A673 (cell line): ENCODE measurements at regions not wholly inside any gene's neighbourhood (a gene's known extent, or its start where the extent isn't known, plus 50 kb on each side); places are given as distances from the start of the nearest gene placed in this dataset.

ENCODE experiments used
- BruUV-seq: library from RNA; stranded (reverse); fragments of 400-500 nt; replicated peaks from 2 replicates; lab custom pipeline; 2021; lab: Mats Ljungman, UMichigan
- CTCF ChIA-PET: fragments of 300-600 bp; sonication (Branson Sonifier 250); formaldehyde crosslinking; loops from one replicate; lab custom pipeline; 2022; ENCODE audit warnings: antibody characterized with exemption; lab: Charles Lee
- POLR2A ChIA-PET: fragments of 300-600 bp; sonication (Branson Sonifier 250); formaldehyde crosslinking; loops from one replicate; lab custom pipeline; 2022; ENCODE audit warnings: antibody characterized with exemption; ENCODE audit not compliant: low non-redundant PET; lab: Charles Lee
- DNase-seq: peaks from one replicate; pipeline ENCODE4 v3.0.0-alpha.2; 2015; ENCODE audit warnings: low spot score
- H3K27ac ChIP-seq: fragments of 200-600 bp; sonication (generic); 2 replicates; pipeline ENCODE4 v1.5.1; 2016; ENCODE audit warnings: mixed run types, low read depth, mild to moderate bottlenecking, mixed read lengths, antibody characterized with exemption, low read length; ENCODE audit not compliant: poor library complexity, severe bottlenecking
- H3K27me3 ChIP-seq: fragments of 200-600 bp; sonication (generic); replicated peaks from 2 replicates; pipeline ENCODE4 v1.6.1; 2017; ENCODE audit warnings: mixed run types, low read depth, mild to moderate bottlenecking, mixed read lengths, antibody characterized with exemption, low read length; ENCODE audit not compliant: insufficient read depth, poor library complexity
- H3K36me3 ChIP-seq: fragments of 200-600 bp; sonication (generic); 2 replicates; pipeline ENCODE4 v1.6.1; 2016; ENCODE audit warnings: mixed run types, mild to moderate bottlenecking, mixed read lengths, antibody characterized with exemption, low read length; ENCODE audit not compliant: insufficient read depth, poor library complexity, severe bottlenecking
- H3K4me1 ChIP-seq: fragments of 200-600 bp; sonication (generic); 2 replicates; pipeline ENCODE4 v1.6.1; 2017; ENCODE audit warnings: mixed run types, mild to moderate bottlenecking, mixed read lengths, antibody characterized with exemption, low read length; ENCODE audit not compliant: insufficient read depth, poor library complexity, severe bottlenecking
- H3K4me3 ChIP-seq: fragments of 200-600 bp; sonication (generic); 2 replicates; pipeline ENCODE4 v1.5.1; 2016; ENCODE audit warnings: low read depth, mixed run types, mild to moderate bottlenecking, mixed read lengths, low read length; ENCODE audit not compliant: poor library complexity, severe bottlenecking
- H3K9me3 ChIP-seq: fragments of 200-600 bp; sonication (generic); 2 replicates; pipeline ENCODE4 v1.6.1; 2016; ENCODE audit warnings: mixed run types, low read depth, mild to moderate bottlenecking, mixed read lengths, antibody characterized with exemption, low read length; ENCODE audit not compliant: poor library complexity, severe bottlenecking
- EZH2 ChIP-seq: fragments of 200-600 bp; sonication (generic); IDR thresholded peaks from 2 replicates; pipeline ENCODE4 v1.6.1; 2017; ENCODE audit warnings: borderline replicate concordance, low read depth, mild to moderate bottlenecking, mixed read lengths, antibody characterized with exemption, low read length; ENCODE audit not compliant: poor library complexity, severe bottlenecking
- intact Hi-C: fragments of 100-400 bp; cut with micrococcal nuclease; formaldehyde crosslinking; loops from one replicate; pipeline ENCODE4 v1.10.0; 2022; ENCODE audit not compliant: unreplicated experiment
- TF ChIP-seq, protein P1 (sequence below): fragments of 300-800, 200-600 bp; sonication (generic); conservative IDR thresholded peaks from 2 replicates; pipeline ENCODE4 v1.5.1; 2017; ENCODE audit warnings: low read depth, mild to moderate bottlenecking, antibody characterized with exemption, low read length, moderate library complexity, mixed read lengths

DNA sequence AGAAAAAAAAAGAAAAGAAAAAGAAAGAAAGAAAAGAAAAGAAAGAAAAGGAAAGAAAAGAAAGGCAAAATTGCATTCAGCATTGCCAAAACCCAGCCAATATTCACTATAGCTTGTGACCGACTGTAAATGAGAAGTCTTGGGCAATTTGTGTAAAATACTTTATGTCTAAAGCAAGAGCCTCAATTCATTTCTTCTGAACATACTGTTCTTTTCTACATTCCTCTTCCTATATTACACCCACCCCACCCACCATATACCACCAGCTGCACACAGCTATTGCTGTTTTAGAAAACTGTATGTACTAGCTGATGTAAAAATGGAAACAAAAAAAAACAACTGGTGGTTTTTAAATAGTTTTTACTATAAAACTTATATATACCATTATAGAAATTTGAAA lies 156.9 kb upstream of the TTC29 start:
- no TSS peak for BruUV-seq
- no peaks in the 10 kb centered on the region for H3K9me3 ChIP-seq
- ChIA-PET CTCF (no interaction called here), POLR2A (no interaction called here)
- DNase-seq = no peak
- no peak overlapping the region for H3K4me3 ChIP-seq
- no peaks in the 10 kb centered on the region for H3K27me3 ChIP-seq
- H3K27ac ChIP-seq = no peak overlapping the region
- TF ChIP-seq, protein P1, sequence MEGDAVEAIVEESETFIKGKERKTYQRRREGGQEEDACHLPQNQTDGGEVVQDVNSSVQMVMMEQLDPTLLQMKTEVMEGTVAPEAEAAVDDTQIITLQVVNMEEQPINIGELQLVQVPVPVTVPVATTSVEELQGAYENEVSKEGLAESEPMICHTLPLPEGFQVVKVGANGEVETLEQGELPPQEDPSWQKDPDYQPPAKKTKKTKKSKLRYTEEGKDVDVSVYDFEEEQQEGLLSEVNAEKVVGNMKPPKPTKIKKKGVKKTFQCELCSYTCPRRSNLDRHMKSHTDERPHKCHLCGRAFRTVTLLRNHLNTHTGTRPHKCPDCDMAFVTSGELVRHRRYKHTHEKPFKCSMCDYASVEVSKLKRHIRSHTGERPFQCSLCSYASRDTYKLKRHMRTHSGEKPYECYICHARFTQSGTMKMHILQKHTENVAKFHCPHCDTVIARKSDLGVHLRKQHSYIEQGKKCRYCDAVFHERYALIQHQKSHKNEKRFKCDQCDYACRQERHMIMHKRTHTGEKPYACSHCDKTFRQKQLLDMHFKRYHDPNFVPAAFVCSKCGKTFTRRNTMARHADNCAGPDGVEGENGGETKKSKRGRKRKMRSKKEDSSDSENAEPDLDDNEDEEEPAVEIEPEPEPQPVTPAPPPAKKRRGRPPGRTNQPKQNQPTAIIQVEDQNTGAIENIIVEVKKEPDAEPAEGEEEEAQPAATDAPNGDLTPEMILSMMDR = no peak
- TF ChIP-seq EZH2 = no peak
- H3K4me1 ChIP-seq = peaks cover 11% of the 10 kb centered on the region
- H3K36me3 ChIP-seq = no peaks in the 10 kb centered on the region
- intact Hi-C loops = no loop called here

DNA sequence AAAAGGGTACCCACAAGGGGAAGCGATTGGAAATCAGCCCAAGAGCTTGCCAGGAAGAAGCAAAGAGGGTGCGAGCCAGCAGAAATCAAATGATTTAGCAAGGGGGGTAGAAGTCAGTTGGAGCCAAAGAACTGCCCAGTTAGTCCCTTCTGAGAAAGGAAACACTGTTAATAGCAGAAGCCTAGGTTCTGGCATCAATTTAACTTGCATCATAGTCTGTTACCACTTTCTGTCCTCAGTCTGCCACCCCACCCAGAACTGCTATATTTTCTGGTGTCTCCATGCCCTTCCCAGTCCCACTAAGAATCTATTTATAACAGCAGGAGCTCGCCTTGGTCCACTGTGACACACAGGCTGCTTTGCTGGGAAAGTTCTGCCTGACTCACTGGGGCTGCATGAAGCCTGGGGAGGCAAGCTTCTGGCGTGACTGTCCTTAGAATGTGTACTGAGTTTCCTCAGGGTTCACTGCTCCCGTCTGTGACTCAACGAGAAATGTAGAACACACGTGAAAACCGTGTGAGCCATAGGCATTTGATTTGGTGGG lies 157.8 kb upstream of the TTC29 start:
- TF ChIP-seq, protein P1 = no peak
- no peak for TF ChIP-seq EZH2
- intact Hi-C loops = no loop called here
- Histone ChIP-seq H3K4me3 (no peak overlapping the region), H3K27ac (peak overlapping the region; percentile 40), H3K27me3 (no peaks in the 10 kb centered on the region), H3K9me3 (no peaks in the 10 kb centered on the region), H3K36me3 (no peaks in the 10 kb centered on the region), H3K4me1 (peaks cover 11% of the 10 kb centered on the region)
- peak; percentile 55 for DNase-seq
- POLR2A ChIA-PET = no interaction called here
- no TSS peak for BruUV-seq
- CTCF ChIA-PET = no interaction called here

DNA sequence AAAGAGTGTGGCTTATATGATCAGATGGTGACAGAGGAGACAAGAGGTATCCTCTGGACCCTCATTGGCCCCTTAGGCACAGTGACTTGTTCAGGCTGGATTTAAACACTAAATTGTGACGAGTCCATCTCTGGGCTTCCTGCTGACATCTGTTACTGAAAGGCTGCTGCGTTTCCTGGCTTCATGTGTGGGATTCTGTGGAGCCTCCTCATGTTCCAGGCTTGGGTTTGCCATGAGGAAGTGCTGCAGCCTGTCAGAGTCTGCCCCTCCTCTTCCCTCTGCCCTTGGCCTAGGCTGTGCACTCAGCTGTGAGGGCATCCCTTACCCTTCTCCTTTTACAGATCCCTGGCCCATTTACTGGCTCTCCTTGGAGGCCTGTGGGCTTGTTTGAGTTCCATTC lies 159.1 kb upstream of the TTC29 start:
- no peaks in the 10 kb centered on the region for H3K9me3 ChIP-seq
- TF ChIP-seq EZH2 = no peak
- TF ChIP-seq, protein P1 = no peak
- DNase-seq = no peak
- intact Hi-C loops = loop anchor here (5.0 kb wide), 1 partner anchor 763 kb away; no protein-coding TSS in a partner anchor
- CTCF ChIA-PET = no interaction called here
- no TSS peak for BruUV-seq
- H3K27me3 ChIP-seq = no peaks in the 10 kb centered on the region
- POLR2A ChIA-PET = no interaction called here
- H3K36me3 ChIP-seq = no peaks in the 10 kb centered on the region
- H3K27ac ChIP-seq = no peak overlapping the region
- no peak overlapping the region for H3K4me3 ChIP-seq
- H3K4me1 ChIP-seq = peaks cover 11% of the 10 kb centered on the region
